Mucosa of descending colon (tissue), 3 donors: ENCODE measurements at regions not wholly inside any gene's neighbourhood (a gene's known extent, or its start where the extent isn't known, plus 50 kb on each side); places are given as distances from the start of the nearest gene placed in this dataset.

Experiments used
- ATAC-seq: fragments of 200-7000 bp; cut with Tn5 transposase; one replicate; pipeline ENCODE4 v1.9.1; 2020; ENCODE audit warnings: mild to moderate bottlenecking, moderate library complexity
- DNase-seq, 3 donors: peaks; one replicate each; pipeline ENCODE4 v3.0.0-alpha.2; 2020
- H3K36me3 ChIP-seq: fragments of 200-600 bp; one replicate; pipeline ENCODE4 v1.8.0; 2021; ENCODE audit warnings: low read depth, mild to moderate bottlenecking
- H3K4me1 ChIP-seq: fragments of 200-600 bp; one replicate; pipeline ENCODE4 v1.8.0; 2021; ENCODE audit warnings: low read depth, mild to moderate bottlenecking
- H3K4me3 ChIP-seq: fragments of 200-600 bp; one replicate; pipeline ENCODE4 v1.8.0; 2021; ENCODE audit warnings: mild to moderate bottlenecking
- H3K9me3 ChIP-seq: fragments of 200-600 bp; one replicate; pipeline ENCODE4 v1.8.0; 2021; ENCODE audit warnings: mild to moderate bottlenecking
- intact Hi-C, 2 donors: fragments of 100-400 bp; cut with DNase I in 1 of 2; cut with micrococcal nuclease in 1 of 2; formaldehyde crosslinking; loops; one replicate each; pipeline versions ENCODE4 v1.11.0 to v1.11.1; 2022; cut with DNase I, micrococcal nuclease
- TF ChIP-seq, protein P1 (sequence below): fragments of 200-600 bp; IDR thresholded peaks from one replicate; pipeline ENCODE4 v1.8.0; 2022; ENCODE audit warnings: antibody characterized with exemption, mild to moderate bottlenecking
- donor health status: DM: no; HTN: no; CAD: no; lungs with moderate emphysema.
- donor health status: DM: no; HTN: no; CAD: no.
- donor health status: DM: no; HTN: yes; CAD: no.

DNA sequence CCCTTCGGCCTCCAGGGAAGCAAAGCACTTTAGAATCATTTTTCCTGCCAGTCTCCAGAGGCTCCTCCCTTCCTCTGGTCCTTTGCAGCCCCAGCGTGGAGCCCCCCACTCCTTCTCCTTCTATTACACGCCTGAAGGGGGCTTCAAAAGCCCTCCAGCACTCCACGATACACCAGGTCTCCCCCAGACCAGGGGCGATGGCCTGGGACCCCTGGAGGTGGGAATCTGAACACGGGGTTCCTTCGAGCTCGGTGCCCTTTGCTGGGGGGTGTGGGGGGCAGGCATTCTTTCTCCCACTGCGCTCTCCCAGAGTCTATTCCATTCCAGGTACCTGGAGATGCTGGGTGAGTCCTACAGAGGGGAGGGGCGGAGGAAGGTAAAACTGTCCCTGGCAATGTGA is 97.6 kb downstream of the HMX1 start:
- DNase-seq (peak in 2 of 3 donors; percentile 4 to 27), ATAC-seq (no peak)
- intact Hi-C loops = no loop called here
- Histone ChIP-seq H3K36me3 (no peaks in the 10 kb centered on the region), H3K4me3 (no peak overlapping the region), H3K9me3 (no peaks in the 10 kb centered on the region), H3K4me1 (no peaks in the 10 kb centered on the region)
- TF ChIP-seq, protein P1, sequence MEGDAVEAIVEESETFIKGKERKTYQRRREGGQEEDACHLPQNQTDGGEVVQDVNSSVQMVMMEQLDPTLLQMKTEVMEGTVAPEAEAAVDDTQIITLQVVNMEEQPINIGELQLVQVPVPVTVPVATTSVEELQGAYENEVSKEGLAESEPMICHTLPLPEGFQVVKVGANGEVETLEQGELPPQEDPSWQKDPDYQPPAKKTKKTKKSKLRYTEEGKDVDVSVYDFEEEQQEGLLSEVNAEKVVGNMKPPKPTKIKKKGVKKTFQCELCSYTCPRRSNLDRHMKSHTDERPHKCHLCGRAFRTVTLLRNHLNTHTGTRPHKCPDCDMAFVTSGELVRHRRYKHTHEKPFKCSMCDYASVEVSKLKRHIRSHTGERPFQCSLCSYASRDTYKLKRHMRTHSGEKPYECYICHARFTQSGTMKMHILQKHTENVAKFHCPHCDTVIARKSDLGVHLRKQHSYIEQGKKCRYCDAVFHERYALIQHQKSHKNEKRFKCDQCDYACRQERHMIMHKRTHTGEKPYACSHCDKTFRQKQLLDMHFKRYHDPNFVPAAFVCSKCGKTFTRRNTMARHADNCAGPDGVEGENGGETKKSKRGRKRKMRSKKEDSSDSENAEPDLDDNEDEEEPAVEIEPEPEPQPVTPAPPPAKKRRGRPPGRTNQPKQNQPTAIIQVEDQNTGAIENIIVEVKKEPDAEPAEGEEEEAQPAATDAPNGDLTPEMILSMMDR = no peak

- Histone ChIP-seq H3K36me3 (no peaks in the 10 kb centered on the region), H3K4me3 (no peak overlapping the region), H3K9me3 (no peaks in the 10 kb centered on the region), H3K4me1 (no peaks in the 10 kb centered on the region)
- intact Hi-C loops = no loop called here
- no peak for ATAC-seq
- peak in 2 of 3 donors; percentile 9 to 38 for DNase-seq
- TF ChIP-seq, protein P1 = no peak
These were observed 98.3 kb downstream of the HMX1 start for GRCh38 chr4:8773124-8773931.

DNA sequence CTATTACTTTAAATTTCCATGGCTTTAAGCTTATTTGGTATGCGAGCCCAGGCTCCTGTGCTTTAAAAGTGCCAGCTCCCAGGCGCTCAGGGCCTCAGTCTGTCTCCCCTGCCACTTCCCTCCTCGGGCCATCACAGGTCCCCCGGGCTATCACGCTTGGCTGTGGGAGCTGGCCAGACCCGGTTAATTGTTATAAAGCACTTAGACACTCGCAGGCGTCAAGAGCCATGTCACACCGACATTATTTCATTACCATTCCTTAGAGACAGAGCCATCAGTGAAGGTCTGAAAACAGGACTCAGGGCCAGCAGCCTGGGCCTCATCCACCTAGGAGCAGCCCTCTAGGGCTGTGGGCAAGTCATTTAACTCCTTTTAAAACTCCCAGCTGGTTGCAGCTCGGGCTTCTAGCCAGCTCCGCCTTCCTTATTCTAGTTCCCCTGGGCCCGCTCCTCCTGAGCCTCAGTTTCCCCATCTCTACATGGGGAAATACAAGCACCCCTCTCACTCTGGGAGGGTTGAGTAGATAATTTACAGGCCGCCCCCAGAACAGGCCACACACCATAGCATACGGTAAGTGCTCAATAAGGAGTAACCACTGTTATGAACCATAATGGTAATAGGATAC is 99.0 kb downstream of the HMX1 start:
- intact Hi-C loops = no loop called here
- TF ChIP-seq, protein P1 = no peak
- no peaks in the 10 kb centered on the region for H3K9me3 ChIP-seq
- no peak overlapping the region for H3K4me3 ChIP-seq
- ATAC-seq = no peak
- no peaks in the 10 kb centered on the region for H3K36me3 ChIP-seq
- peak in 2 of 3 donors; percentile 4 to 11 for DNase-seq
- no peaks in the 10 kb centered on the region for H3K4me1 ChIP-seq

DNA sequence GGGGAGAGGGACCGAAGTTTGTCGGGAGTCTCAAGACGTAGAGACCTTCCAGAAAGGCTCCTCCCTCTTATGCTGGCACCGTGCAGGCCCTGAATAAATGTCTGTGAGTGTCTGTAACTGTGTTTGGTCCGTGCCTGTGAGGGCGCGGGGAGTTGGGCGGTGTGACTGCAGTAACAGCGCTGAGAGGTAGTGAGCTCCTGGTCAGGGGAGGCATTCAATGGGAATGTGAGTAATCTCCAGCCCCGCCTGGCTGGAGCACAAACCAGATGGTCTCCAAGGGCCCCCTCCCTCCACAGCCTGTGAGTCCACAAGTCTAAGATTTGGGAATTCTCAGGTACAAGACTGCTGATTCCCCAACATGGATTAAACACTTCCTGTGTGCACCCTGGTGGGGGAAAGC is 100.0 kb downstream of the HMX1 start:
- H3K4me3 ChIP-seq = no peak overlapping the region
- no peaks in the 10 kb centered on the region for H3K9me3 ChIP-seq
- H3K4me1 ChIP-seq = no peaks in the 10 kb centered on the region
- TF ChIP-seq, protein P1 = no peak
- ATAC-seq = no peak
- peak in 2 of 3 donors; percentile 8 to 9 for DNase-seq
- intact Hi-C loops = no loop called here
- no peaks in the 10 kb centered on the region for H3K36me3 ChIP-seq

- TF ChIP-seq, protein P1 = no peak
- H3K4me1 ChIP-seq = no peaks in the 10 kb centered on the region
These were observed 100.4 kb downstream of the HMX1 start for GRCh38 chr4:8771258-8771590.

More at GRCh38 chr4:8771258-8771590, 100.4 kb downstream of the HMX1 start:
- Histone ChIP-seq H3K9me3 (no peaks in the 10 kb centered on the region), H3K4me3 (no peak overlapping the region), H3K36me3 (no peaks in the 10 kb centered on the region)
- ATAC-seq (no peak), DNase-seq (peak in 2 of 3 donors; percentile 3 to 31)
- intact Hi-C loops = no loop called here
